ENCODE measurements at regions not wholly inside any gene's neighbourhood (a gene's known extent, or its start where the extent isn't known, plus 50 kb on each side); places are given as distances from the start of the nearest gene placed in this dataset.
"Not testable (repeated sequence)": the region's sequence is repeated elsewhere in the genome, so short reads cannot be mapped to it uniquely, and the experiment has no call there.

DNA sequence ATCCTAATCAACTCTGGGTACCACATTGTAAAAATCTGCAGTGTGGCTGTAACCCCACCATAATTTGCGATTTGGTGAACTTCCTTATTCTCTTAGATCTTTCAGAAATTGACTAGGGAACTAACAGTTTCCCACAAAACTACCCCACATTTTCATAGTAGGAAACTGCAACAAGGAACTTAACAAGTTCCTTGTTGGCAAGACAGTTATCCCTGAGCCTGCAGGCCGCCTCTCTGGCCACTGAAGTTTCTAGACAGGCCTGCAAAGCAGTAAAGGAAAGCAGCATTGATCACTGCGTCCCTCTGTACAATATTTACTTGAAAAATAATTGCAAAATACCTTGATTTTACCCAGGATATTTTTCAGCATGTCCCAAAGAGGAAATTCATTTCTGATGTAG lies 372.9 kb downstream of the ANAPC1 start:
- TF ChIP-seq, protein P1, sequence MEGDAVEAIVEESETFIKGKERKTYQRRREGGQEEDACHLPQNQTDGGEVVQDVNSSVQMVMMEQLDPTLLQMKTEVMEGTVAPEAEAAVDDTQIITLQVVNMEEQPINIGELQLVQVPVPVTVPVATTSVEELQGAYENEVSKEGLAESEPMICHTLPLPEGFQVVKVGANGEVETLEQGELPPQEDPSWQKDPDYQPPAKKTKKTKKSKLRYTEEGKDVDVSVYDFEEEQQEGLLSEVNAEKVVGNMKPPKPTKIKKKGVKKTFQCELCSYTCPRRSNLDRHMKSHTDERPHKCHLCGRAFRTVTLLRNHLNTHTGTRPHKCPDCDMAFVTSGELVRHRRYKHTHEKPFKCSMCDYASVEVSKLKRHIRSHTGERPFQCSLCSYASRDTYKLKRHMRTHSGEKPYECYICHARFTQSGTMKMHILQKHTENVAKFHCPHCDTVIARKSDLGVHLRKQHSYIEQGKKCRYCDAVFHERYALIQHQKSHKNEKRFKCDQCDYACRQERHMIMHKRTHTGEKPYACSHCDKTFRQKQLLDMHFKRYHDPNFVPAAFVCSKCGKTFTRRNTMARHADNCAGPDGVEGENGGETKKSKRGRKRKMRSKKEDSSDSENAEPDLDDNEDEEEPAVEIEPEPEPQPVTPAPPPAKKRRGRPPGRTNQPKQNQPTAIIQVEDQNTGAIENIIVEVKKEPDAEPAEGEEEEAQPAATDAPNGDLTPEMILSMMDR (IDR thresholded peaks at IDR 0.05) = not testable (repeated sequence)
- TF ChIP-seq POLR2A (IDR thresholded peaks at IDR 0.05) = not testable (repeated sequence)

Measured in Peyer's patch (tissue), 4 donors.